Astrocyte of the cerebellum (primary cell): ENCODE measurements at regions not wholly inside any gene's neighbourhood (a gene's known extent, or its start where the extent isn't known, plus 50 kb on each side); places are given as distances from the start of the nearest gene placed in this dataset.

Experiments
- DNase-seq: peaks from one replicate; pipeline ENCODE4 v3.0.0-alpha.2; 2011; ENCODE audit warnings: low read depth
- H3K4me3 ChIP-seq: 2 replicates; pipeline ENCODE4 v1.5.1; 2011; ENCODE audit warnings: mild to moderate bottlenecking, low read depth, low read length, moderate library complexity
- in situ Hi-C: cut with HindIII; loops from 2 replicates; pipeline ENCODE4 v1.10.0; 2017; ENCODE audit warnings: low sequenced_read_pairs
- TF ChIP-seq, protein P1 (sequence below): IDR thresholded peaks from 2 replicates; pipeline ENCODE4 v1.5.1; 2012; ENCODE audit warnings: low read length, low read depth, moderate library complexity, mild to moderate bottlenecking; ENCODE audit errors: missing control alignments

GRCh38 chr19:33914599-33914998 lies 117.9 kb downstream of the KCTD15 start:
- H3K4me3 ChIP-seq, result no peak overlapping the region
- DNase-seq, result no peak
- in situ Hi-C loops, result no loop called here
- TF ChIP-seq, protein P1, sequence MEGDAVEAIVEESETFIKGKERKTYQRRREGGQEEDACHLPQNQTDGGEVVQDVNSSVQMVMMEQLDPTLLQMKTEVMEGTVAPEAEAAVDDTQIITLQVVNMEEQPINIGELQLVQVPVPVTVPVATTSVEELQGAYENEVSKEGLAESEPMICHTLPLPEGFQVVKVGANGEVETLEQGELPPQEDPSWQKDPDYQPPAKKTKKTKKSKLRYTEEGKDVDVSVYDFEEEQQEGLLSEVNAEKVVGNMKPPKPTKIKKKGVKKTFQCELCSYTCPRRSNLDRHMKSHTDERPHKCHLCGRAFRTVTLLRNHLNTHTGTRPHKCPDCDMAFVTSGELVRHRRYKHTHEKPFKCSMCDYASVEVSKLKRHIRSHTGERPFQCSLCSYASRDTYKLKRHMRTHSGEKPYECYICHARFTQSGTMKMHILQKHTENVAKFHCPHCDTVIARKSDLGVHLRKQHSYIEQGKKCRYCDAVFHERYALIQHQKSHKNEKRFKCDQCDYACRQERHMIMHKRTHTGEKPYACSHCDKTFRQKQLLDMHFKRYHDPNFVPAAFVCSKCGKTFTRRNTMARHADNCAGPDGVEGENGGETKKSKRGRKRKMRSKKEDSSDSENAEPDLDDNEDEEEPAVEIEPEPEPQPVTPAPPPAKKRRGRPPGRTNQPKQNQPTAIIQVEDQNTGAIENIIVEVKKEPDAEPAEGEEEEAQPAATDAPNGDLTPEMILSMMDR, result no peak

DNA sequence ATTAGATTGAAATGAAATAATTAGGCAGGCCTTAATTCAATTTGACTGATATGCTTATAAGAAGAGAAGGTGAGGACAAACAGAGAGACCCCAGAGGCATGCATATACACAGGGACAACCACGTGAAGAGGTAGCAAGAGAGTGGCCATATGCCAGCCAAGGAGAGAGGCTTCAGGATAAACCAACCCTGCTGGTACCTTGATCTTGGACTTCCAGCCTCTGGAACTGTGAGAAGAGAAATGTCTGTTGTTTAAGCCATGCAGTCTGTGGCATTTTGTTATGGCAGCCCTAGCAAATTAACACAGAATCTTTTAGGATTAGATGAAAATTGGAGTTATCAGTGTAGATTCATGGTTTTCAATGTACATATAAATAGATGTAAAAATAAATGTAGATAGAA lies 120.1 kb downstream of the KCTD15 start:
- no peak overlapping the region for H3K4me3 ChIP-seq
- no peak for DNase-seq
- TF ChIP-seq, protein P1, result no peak
- in situ Hi-C loops, result no loop called here

- no peak overlapping the region for H3K4me3 ChIP-seq
- TF ChIP-seq, protein P1, result no peak
- no peak for DNase-seq
- in situ Hi-C loops, result no loop called here
Observed at GRCh38 chr19:33919291-33919690, 122.6 kb downstream of the KCTD15 start.

GRCh38 chr19:33921165-33921564 lies 124.5 kb downstream of the KCTD15 start:
- no peak for DNase-seq
- in situ Hi-C loops, result no loop called here
- TF ChIP-seq, protein P1, result no peak
- H3K4me3 ChIP-seq, result no peak overlapping the region

- TF ChIP-seq, protein P1, result no peak
- DNase-seq, result no peak
- no peak overlapping the region for H3K4me3 ChIP-seq
- in situ Hi-C loops, result no loop called here
Observed at GRCh38 chr19:33926306-33926705, 129.6 kb downstream of the KCTD15 start.

DNA sequence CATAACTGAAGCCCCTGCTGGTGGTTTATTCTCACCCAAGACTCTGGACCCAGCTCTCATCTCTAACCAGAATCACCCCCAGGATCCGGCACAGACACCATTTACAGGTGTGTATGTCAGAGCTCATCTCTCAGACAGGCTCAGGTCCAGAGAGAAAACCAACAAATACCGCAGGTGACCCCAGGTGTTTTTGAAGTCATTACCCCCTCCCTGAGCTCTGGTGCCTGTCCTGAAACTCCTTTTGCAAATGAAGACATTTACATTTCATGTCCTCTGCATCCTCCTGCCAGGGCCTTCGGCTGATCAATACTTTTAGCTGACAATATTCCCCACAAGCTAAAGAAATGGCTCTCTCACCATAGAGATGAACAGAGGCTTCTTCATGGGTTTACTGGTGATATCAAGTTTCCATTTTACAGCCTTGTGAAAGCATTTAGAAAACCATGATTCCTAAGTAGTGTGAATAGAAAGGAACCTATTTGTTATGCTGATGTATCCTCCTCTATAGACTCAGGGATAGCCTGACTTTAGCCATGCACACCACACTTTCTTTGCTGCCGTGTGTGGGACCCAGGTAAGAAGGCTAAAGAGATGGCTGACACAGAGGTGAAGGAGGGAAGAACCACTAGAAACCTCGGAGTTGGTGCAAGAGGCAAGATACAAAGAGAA lies 131.3 kb downstream of the KCTD15 start:
- in situ Hi-C loops, result no loop called here
- TF ChIP-seq, protein P1, result no peak
- no peak overlapping the region for H3K4me3 ChIP-seq

More for the DNA sequence above, 131.3 kb downstream of the KCTD15 start:
- no peak for DNase-seq
